HL-60 (cell line): ENCODE measurements at regions not wholly inside any gene's neighbourhood (a gene's known extent, or its start where the extent isn't known, plus 50 kb on each side); places are given as distances from the start of the nearest gene placed in this dataset.
"Not testable (repeated sequence)": the region's sequence is repeated elsewhere in the genome, so short reads cannot be mapped to it uniquely, and the experiment has no call there.

ENCODE experiments used
- DNase-seq, 2 experiments: peaks; one replicate each; pipeline ENCODE4 v3.0.0-alpha.2; 2010 to 2020; ENCODE audit warnings: low read depth in 1 of 2, low spot score in 1 of 2
- H3K27ac ChIP-seq: fragments of 250-450 bp; sonication (Bioruptor Pico); replicated peaks from 2 replicates; pipeline ENCODE4 v1.5.1; 2020; ENCODE audit warnings: mild to moderate bottlenecking, moderate library complexity
- H3K27me3 ChIP-seq: fragments of 250-450 bp; sonication (Bioruptor Pico); 2 replicates; pipeline ENCODE4 v1.5.1; 2021; ENCODE audit warnings: mild to moderate bottlenecking, moderate library complexity; ENCODE audit not compliant: insufficient read depth, poor library complexity, severe bottlenecking
- H3K4me3 ChIP-seq: replicated peaks from 2 replicates; pipeline ENCODE4 v1.5.1; 2011; ENCODE audit warnings: mild to moderate bottlenecking, control low read depth, low read length; ENCODE audit not compliant: insufficient read depth
- GABPA ChIP-seq: IDR thresholded peaks from 2 replicates; pipeline ENCODE4 v1.6.1; 2012; ENCODE audit warnings: low read depth
- POLR2AphosphoS5 ChIP-seq: IDR thresholded peaks from 2 replicates; pipeline ENCODE4 v1.6.1; 2012; ENCODE audit warnings: low read depth
- SPI1 ChIP-seq: IDR thresholded peaks from 2 replicates; pipeline ENCODE4 v1.6.1; 2012; ENCODE audit warnings: low read depth, mild to moderate bottlenecking, borderline replicate concordance
- TF ChIP-seq, protein P1 (sequence below): IDR thresholded peaks from one replicate; pipeline ENCODE4 v1.5.1; 2011; ENCODE audit warnings: low read length, control low read depth, inconsistent platforms; ENCODE audit not compliant: insufficient read depth
- TF ChIP-seq, protein P2 (sequence below): IDR thresholded peaks from 2 replicates; pipeline ENCODE4 v1.6.1; 2012; ENCODE audit warnings: low read depth; ENCODE audit not compliant: insufficient replicate concordance

DNA sequence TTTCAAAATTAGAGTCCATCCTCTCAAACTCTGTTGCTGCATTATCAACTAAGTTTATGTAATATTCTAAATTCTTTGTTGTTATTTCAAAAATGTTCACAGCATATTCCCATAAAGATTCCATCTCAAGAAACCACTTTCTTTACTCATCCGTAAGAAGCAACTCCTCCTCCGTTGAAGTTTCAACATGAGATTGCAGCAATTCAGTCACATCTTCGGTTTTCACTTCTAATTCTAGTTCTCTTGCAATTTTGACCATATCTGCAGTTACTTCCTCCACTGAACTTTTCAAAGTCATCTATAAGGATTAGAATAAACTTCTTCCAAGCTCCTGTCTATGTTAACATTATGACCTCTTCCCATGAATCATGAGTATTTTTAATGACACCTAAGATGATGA is 216.6 kb upstream of the SLC7A11 start:
- peak; percentile 76 to 77 for DNase-seq
- no peaks in the 10 kb centered on the region for H3K27me3 ChIP-seq
- H3K27ac ChIP-seq: peak overlapping the region; percentile 52
- TF ChIP-seq, protein P1, sequence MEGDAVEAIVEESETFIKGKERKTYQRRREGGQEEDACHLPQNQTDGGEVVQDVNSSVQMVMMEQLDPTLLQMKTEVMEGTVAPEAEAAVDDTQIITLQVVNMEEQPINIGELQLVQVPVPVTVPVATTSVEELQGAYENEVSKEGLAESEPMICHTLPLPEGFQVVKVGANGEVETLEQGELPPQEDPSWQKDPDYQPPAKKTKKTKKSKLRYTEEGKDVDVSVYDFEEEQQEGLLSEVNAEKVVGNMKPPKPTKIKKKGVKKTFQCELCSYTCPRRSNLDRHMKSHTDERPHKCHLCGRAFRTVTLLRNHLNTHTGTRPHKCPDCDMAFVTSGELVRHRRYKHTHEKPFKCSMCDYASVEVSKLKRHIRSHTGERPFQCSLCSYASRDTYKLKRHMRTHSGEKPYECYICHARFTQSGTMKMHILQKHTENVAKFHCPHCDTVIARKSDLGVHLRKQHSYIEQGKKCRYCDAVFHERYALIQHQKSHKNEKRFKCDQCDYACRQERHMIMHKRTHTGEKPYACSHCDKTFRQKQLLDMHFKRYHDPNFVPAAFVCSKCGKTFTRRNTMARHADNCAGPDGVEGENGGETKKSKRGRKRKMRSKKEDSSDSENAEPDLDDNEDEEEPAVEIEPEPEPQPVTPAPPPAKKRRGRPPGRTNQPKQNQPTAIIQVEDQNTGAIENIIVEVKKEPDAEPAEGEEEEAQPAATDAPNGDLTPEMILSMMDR: no peak
- TF ChIP-seq SPI1: no peak
- TF ChIP-seq, protein P2, sequence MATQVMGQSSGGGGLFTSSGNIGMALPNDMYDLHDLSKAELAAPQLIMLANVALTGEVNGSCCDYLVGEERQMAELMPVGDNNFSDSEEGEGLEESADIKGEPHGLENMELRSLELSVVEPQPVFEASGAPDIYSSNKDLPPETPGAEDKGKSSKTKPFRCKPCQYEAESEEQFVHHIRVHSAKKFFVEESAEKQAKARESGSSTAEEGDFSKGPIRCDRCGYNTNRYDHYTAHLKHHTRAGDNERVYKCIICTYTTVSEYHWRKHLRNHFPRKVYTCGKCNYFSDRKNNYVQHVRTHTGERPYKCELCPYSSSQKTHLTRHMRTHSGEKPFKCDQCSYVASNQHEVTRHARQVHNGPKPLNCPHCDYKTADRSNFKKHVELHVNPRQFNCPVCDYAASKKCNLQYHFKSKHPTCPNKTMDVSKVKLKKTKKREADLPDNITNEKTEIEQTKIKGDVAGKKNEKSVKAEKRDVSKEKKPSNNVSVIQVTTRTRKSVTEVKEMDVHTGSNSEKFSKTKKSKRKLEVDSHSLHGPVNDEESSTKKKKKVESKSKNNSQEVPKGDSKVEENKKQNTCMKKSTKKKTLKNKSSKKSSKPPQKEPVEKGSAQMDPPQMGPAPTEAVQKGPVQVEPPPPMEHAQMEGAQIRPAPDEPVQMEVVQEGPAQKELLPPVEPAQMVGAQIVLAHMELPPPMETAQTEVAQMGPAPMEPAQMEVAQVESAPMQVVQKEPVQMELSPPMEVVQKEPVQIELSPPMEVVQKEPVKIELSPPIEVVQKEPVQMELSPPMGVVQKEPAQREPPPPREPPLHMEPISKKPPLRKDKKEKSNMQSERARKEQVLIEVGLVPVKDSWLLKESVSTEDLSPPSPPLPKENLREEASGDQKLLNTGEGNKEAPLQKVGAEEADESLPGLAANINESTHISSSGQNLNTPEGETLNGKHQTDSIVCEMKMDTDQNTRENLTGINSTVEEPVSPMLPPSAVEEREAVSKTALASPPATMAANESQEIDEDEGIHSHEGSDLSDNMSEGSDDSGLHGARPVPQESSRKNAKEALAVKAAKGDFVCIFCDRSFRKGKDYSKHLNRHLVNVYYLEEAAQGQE: no peak
- no peak for TF ChIP-seq POLR2AphosphoS5
- TF ChIP-seq GABPA: no peak
- no peak overlapping the region for H3K4me3 ChIP-seq

DNA sequence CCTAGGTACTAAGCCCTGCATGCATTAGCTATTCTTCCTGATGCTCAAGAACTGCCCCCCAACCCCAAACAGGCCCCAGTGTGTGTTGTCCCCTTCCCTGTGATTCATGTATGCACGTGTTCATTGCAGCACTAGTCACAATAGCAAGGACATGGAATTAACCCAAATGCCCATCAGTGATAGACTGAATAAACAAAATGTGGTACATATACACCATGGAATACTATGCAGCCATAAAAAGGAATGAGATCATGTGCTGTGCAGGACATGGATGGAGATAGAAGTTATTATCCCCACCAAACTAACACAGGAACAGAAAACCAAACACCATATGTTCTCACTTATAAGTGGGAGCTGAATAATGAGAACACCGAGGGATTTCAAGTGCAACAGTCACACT is 214.2 kb upstream of the SLC7A11 start:
- H3K27ac ChIP-seq, H3K4me3 ChIP-seq, H3K27me3 ChIP-seq, DNase-seq: not testable (repeated sequence)

DNA sequence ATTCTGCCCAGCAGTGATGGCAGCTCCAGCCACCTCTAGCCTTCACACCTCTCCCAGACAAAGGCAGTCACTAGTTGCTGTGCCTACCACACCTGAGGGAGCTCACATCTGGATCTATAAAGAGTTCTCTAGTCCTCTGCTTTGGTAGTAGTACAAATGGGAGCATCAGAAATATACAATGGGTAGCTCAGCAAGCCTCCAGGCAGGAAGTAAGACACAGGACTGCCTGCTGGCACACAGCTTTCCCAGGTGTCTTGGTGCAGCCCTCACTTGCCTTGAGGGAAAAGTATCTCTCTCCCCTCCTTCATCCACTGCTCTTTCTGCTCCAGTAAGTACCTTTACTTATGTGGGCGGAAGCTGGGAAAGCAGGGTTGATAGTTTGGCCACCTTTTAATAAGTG is 212.9 kb upstream of the SLC7A11 start:
- Histone ChIP-seq H3K27ac (no peak overlapping the region), H3K4me3 (no peak overlapping the region), H3K27me3 (no peaks in the 10 kb centered on the region)
- no peak for TF ChIP-seq POLR2AphosphoS5
- TF ChIP-seq, protein P2: no peak
- TF ChIP-seq, protein P1: no peak
- no peak for TF ChIP-seq GABPA
- TF ChIP-seq SPI1: no peak
- no peak for DNase-seq

DNA sequence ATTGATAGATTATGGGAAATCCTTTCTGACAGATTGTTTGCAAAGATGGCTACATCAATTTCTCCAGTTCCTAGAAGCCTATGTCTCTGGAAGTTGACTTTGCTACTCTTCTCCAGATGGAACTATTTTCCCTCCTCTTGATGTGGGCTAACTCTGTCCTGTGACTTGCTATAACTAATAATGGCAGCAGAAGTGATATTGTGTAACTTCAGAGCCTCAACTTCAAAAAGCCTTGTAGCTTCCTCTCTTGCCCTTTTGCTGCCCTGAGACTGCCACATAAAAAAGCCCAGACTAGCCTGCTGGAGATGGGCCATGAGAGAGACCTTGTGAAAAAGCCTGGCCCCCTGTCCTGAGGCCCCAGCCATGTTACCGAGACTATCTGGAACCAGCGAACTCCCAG is 210.7 kb upstream of the SLC7A11 start:
- peak overlapping the region; percentile 36; the same call in 1 of the 2 replicates for H3K27ac ChIP-seq
- H3K27me3 ChIP-seq: no peaks in the 10 kb centered on the region
- peak; percentile 45 to 58 for DNase-seq
- no peak for TF ChIP-seq POLR2AphosphoS5
- peak; percentile 23; the same call in 1 of the 2 replicates for TF ChIP-seq SPI1
- no peak overlapping the region for H3K4me3 ChIP-seq

DNA sequence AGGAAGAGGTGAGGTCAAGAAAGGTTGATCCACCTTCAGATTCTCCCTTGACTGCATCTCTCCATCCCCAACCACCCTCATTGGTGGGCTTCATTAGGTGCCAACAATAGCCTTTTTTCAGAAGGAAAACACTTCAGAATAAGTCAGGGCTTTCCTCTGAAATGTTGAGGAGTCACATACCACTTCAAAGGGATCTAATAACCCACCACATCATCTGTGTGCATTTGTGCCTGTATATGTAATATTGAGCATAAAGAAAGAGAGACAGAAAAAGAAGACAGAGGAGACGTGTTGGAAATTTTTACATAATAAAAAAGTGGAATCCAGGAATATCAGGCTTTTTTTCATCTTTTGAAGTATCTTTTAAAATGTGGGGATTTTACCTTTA is 209.1 kb upstream of the SLC7A11 start:
- Histone ChIP-seq H3K4me3 (no peak overlapping the region), H3K27ac (no peak overlapping the region), H3K27me3 (no peaks in the 10 kb centered on the region)
- TF ChIP-seq, protein P1: no peak
- TF ChIP-seq SPI1: no peak
- TF ChIP-seq, protein P2: no peak
- no peak for TF ChIP-seq GABPA
- TF ChIP-seq POLR2AphosphoS5: no peak
- no peak for DNase-seq
